H9 (cell line): ENCODE measurements at regions not wholly inside any gene's neighbourhood (a gene's known extent, or its start where the extent isn't known, plus 50 kb on each side); places are given as distances from the start of the nearest gene placed in this dataset.

ENCODE experiments used
- DNase-seq: peaks from one replicate; pipeline ENCODE4 v3.0.0-alpha.2; 2017
- H2AFZ ChIP-seq: one replicate; pipeline ENCODE4 v1.6.1; 2013; ENCODE audit warnings: mild to moderate bottlenecking, low read length, control low read depth, moderate library complexity
- H2AK5ac ChIP-seq: 2 replicates; pipeline ENCODE4 v1.6.1; 2013; ENCODE audit warnings: low read length, control low read depth, mixed read lengths; ENCODE audit not compliant: insufficient read length
- H2BK120ac ChIP-seq: one replicate; pipeline ENCODE4 v1.6.1; 2013; ENCODE audit warnings: low read depth, mild to moderate bottlenecking, low read length, control low read depth, inconsistent platforms; ENCODE audit not compliant: poor library complexity, severe bottlenecking
- H2BK12ac ChIP-seq: 2 replicates; pipeline ENCODE4 v1.6.1; 2013; ENCODE audit warnings: low read length, control low read depth, mixed read lengths, low read depth; ENCODE audit not compliant: insufficient read length
- H2BK15ac ChIP-seq: 2 replicates; pipeline ENCODE4 v1.6.1; 2013; ENCODE audit warnings: low read depth, low read length, control low read depth
- H2BK20ac ChIP-seq: one replicate; pipeline ENCODE4 v1.6.1; 2013; ENCODE audit warnings: low read depth, mild to moderate bottlenecking, low read length, control low read depth, inconsistent platforms; ENCODE audit not compliant: poor library complexity, severe bottlenecking
- H2BK5ac ChIP-seq: 2 replicates; pipeline ENCODE4 v1.6.1; 2013; ENCODE audit warnings: low read length, control low read depth, mixed read lengths; ENCODE audit not compliant: insufficient read length
- H3K14ac ChIP-seq: 2 replicates; pipeline ENCODE4 v1.6.1; 2013; ENCODE audit warnings: low read length, control low read depth; ENCODE audit not compliant: insufficient read depth
- H3K18ac ChIP-seq: 2 replicates; pipeline ENCODE4 v1.6.1; 2013; ENCODE audit warnings: low read depth, mild to moderate bottlenecking, mixed read lengths, low read length, control low read depth; ENCODE audit not compliant: insufficient read length
- H3K23ac ChIP-seq: 2 replicates; pipeline ENCODE4 v1.6.1; 2013; ENCODE audit warnings: low read length, control low read depth, mixed read lengths, low read depth; ENCODE audit not compliant: insufficient read length
- H3K23me2 ChIP-seq: 2 replicates; pipeline ENCODE4 v1.6.1; 2013; ENCODE audit warnings: low read depth, mild to moderate bottlenecking, mixed read lengths, low read length, control low read depth; ENCODE audit not compliant: insufficient read length, poor library complexity, severe bottlenecking
- H3K27ac ChIP-seq: 2 replicates; pipeline ENCODE4 v1.5.1; 2013; ENCODE audit warnings: low read length, control low read depth, mixed read lengths, low read depth; ENCODE audit not compliant: insufficient read length
- H3K27me3 ChIP-seq: 2 replicates; pipeline ENCODE4 v1.6.1; 2013; ENCODE audit warnings: low read length, control low read depth, inconsistent platforms; ENCODE audit not compliant: insufficient read depth
- H3K4ac ChIP-seq: 2 replicates; pipeline ENCODE4 v1.6.1; 2013; ENCODE audit warnings: low read depth, mild to moderate bottlenecking, control low read depth, inconsistent platforms, low read length, moderate library complexity
- H3K4me1 ChIP-seq: 2 replicates; pipeline ENCODE4 v1.6.1; 2013; ENCODE audit warnings: low read length, control low read depth, inconsistent platforms; ENCODE audit not compliant: insufficient read depth
- H3K4me2 ChIP-seq: 2 replicates; pipeline ENCODE4 v1.6.1; 2013; ENCODE audit warnings: low read length, control low read depth, mixed read lengths; ENCODE audit not compliant: insufficient read length, insufficient read depth
- H3K56ac ChIP-seq: 2 replicates; pipeline ENCODE4 v1.6.1; 2013; ENCODE audit warnings: low read depth, mild to moderate bottlenecking, mixed read lengths, low read length, control low read depth; ENCODE audit not compliant: insufficient read length
- H3K79me1 ChIP-seq: 2 replicates; pipeline ENCODE4 v1.6.1; 2013; ENCODE audit warnings: low read depth, mild to moderate bottlenecking, moderate library complexity, low read length, control low read depth, inconsistent platforms; ENCODE audit not compliant: insufficient read depth, poor library complexity, severe bottlenecking
- H3K79me2 ChIP-seq: 2 replicates; pipeline ENCODE4 v1.6.1; 2013; ENCODE audit warnings: low read length, control low read depth, inconsistent platforms; ENCODE audit not compliant: insufficient read depth
- H3K9ac ChIP-seq: 2 replicates; pipeline ENCODE4 v1.6.1; 2013; ENCODE audit warnings: low read length, control low read depth, mixed read lengths; ENCODE audit not compliant: insufficient read length; ENCODE audit errors: extremely low read depth
- H3K9me3 ChIP-seq: one replicate; pipeline ENCODE4 v1.6.1; 2013; ENCODE audit warnings: low read depth, low read length, inconsistent platforms; ENCODE audit not compliant: control insufficient read depth
- H3T11ph ChIP-seq: one replicate; pipeline ENCODE4 v1.6.1; 2013; ENCODE audit warnings: mild to moderate bottlenecking, low read length, control low read depth, inconsistent platforms
- H4K20me1 ChIP-seq: one replicate; pipeline ENCODE4 v1.6.1; 2013; ENCODE audit not compliant: control insufficient read depth, insufficient read length, insufficient read depth
- H4K5ac ChIP-seq: 2 replicates; pipeline ENCODE4 v1.6.1; 2013; ENCODE audit warnings: low read depth, mild to moderate bottlenecking, mixed read lengths, low read length, control low read depth; ENCODE audit not compliant: insufficient read length
- H4K8ac ChIP-seq: replicated peaks from 2 replicates; pipeline ENCODE4 v1.6.1; 2013; ENCODE audit warnings: low read length, control low read depth, mixed read lengths, low read depth; ENCODE audit not compliant: insufficient read length
- H4K91ac ChIP-seq: 2 replicates; pipeline ENCODE4 v1.6.1; 2013; ENCODE audit warnings: low read depth, mild to moderate bottlenecking, moderate library complexity, mixed read lengths, low read length, control low read depth; ENCODE audit not compliant: insufficient read length
- H3K27ac Mint-ChIP-seq, 3 experiments: 2 replicates in 2 of 3; 3 replicates in 1 of 3; pipeline ENCODE4 v1.8.0; 2020 to 2021; ENCODE audit warnings: mixed read lengths in 3 of 3, mild to moderate bottlenecking in 1 of 3, moderate library complexity in 1 of 3
- H3K27me3 Mint-ChIP-seq: 2 replicates; pipeline ENCODE4 v1.8.0; 2021; ENCODE audit warnings: low read depth, mild to moderate bottlenecking, moderate library complexity, mixed read lengths
- H3K36me3 Mint-ChIP-seq, 3 experiments: 2 replicates in 2 of 3; 3 replicates in 1 of 3; pipeline ENCODE4 v1.8.0; 2020 to 2021; ENCODE audit warnings: low read depth in 3 of 3, mixed read lengths in 3 of 3; ENCODE audit not compliant: insufficient read depth in 1 of 3
- H3K4me1 Mint-ChIP-seq, 2 experiments: 2 replicates each; pipeline ENCODE4 v1.8.0; 2020; ENCODE audit warnings: mixed read lengths in 2 of 2
- H3K4me3 Mint-ChIP-seq, 2 experiments: 2 replicates in 1 of 2; 3 replicates in 1 of 2; pipeline ENCODE4 v1.8.0; 2020 to 2021; ENCODE audit warnings: mild to moderate bottlenecking in 2 of 2, mixed read lengths in 2 of 2, moderate library complexity in 1 of 2
- H3K9me3 Mint-ChIP-seq, 2 experiments: 2 replicates in 1 of 2; 3 replicates in 1 of 2; pipeline ENCODE4 v1.8.0; 2020; ENCODE audit warnings: mild to moderate bottlenecking in 2 of 2, mixed read lengths in 2 of 2, moderate library complexity in 1 of 2
- WGBS: extraction: QIAGEN DNeasy Blood & Tissue Kit; methylation state at CpG from one replicate; pipeline ENCODE4 v1.1.7; 2013; ENCODE audit warnings: missing lambda C conversion rate, low lambda C conversion rate, mixed read lengths; ENCODE audit not compliant: insufficient read length; ENCODE audit errors: extremely low coverage; 5-methylcytosine and 5-hydroxymethylcytosine counted together
- TF ChIP-seq, protein P1 (sequence below): fragments of 200-600 bp; sonication (generic); conservative IDR thresholded peaks from 3 replicates; pipeline ENCODE4 v1.8.0; 2021; ENCODE audit warnings: antibody characterized with exemption, mild to moderate bottlenecking

DNA sequence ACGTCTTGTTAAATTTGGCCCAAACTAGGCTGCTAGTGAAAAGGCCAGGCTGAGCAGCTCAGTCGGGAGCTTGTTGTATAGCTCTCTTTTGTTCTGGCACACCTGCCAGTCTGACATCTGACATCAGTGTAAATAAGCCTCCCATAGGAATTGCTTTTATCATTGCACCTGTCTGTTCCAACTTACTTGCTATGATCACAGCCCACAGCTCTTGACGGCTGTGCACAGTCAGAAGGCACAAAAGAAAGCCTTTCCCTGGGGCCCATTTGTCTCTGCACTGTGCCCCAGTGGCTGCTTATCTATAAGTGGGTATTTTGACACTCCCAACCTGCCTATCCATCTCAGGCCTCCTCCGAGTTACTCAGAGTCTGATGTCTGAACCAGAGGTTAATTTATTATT, 324.5 kb downstream of the NUAK1 start:
- no peak overlapping the region for H2BK15ac ChIP-seq
- H3K4ac ChIP-seq = no peak overlapping the region
- H3K23ac ChIP-seq = no peak overlapping the region
- no peak overlapping the region for H3K4me2 ChIP-seq
- H3K79me2 ChIP-seq = no peaks in the 10 kb centered on the region
- TF ChIP-seq, protein P1, sequence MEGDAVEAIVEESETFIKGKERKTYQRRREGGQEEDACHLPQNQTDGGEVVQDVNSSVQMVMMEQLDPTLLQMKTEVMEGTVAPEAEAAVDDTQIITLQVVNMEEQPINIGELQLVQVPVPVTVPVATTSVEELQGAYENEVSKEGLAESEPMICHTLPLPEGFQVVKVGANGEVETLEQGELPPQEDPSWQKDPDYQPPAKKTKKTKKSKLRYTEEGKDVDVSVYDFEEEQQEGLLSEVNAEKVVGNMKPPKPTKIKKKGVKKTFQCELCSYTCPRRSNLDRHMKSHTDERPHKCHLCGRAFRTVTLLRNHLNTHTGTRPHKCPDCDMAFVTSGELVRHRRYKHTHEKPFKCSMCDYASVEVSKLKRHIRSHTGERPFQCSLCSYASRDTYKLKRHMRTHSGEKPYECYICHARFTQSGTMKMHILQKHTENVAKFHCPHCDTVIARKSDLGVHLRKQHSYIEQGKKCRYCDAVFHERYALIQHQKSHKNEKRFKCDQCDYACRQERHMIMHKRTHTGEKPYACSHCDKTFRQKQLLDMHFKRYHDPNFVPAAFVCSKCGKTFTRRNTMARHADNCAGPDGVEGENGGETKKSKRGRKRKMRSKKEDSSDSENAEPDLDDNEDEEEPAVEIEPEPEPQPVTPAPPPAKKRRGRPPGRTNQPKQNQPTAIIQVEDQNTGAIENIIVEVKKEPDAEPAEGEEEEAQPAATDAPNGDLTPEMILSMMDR = no peak
- Mint-ChIP-seq H3K4me1 (peaks cover 7 to 8% of the 10 kb centered on the region in 2 experiments), H3K36me3 (no peaks in the 10 kb centered on the region), H3K4me3 (no peak overlapping the region), H3K27me3 (no peaks in the 10 kb centered on the region), H3K27ac (no peak overlapping the region; a peak in 1 of 7 replicates), H3K9me3 (no peaks in the 10 kb centered on the region; a peak in 1 of 5 replicates)
- no peak overlapping the region for H2AK5ac ChIP-seq
- no peaks in the 10 kb centered on the region for H3K23me2 ChIP-seq
- H3T11ph ChIP-seq = no peak overlapping the region
- H4K20me1 ChIP-seq = no peaks in the 10 kb centered on the region
- no peak overlapping the region for H4K5ac ChIP-seq
- H3K56ac ChIP-seq = no peak overlapping the region
- no CpG with 5 or more reads among the region's 4 CpGs for WGBS
- H2BK5ac ChIP-seq = no peak overlapping the region
- H4K8ac ChIP-seq = no peak overlapping the region
- H2BK12ac ChIP-seq = no peak overlapping the region
- no peaks in the 10 kb centered on the region for H3K9me3 ChIP-seq
- H3K27ac ChIP-seq = no peak overlapping the region
- H2AFZ ChIP-seq = no peak overlapping the region
- no peaks in the 10 kb centered on the region for H3K4me1 ChIP-seq
- no peak for DNase-seq
- H2BK120ac ChIP-seq = no peak overlapping the region
- no peak overlapping the region for H3K18ac ChIP-seq
- no peak overlapping the region for H3K14ac ChIP-seq
- H4K91ac ChIP-seq = no peak overlapping the region
- no peaks in the 10 kb centered on the region for H3K79me1 ChIP-seq
- no peak overlapping the region for H2BK20ac ChIP-seq
- no peaks in the 10 kb centered on the region for H3K27me3 ChIP-seq
- no peak overlapping the region for H3K9ac ChIP-seq
